ENCODE measurements at regions not wholly inside any gene's neighbourhood (a gene's known extent, or its start where the extent isn't known, plus 50 kb on each side); places are given as distances from the start of the nearest gene placed in this dataset.

- TF ChIP-seq CTCF (IDR thresholded peaks at IDR 0.05; ENCODE audit: low read depth, low read length) (no peak), MAX (IDR thresholded peaks at IDR 0.05; ENCODE audit: low read depth, low read length) (no peak)
Measured at GRCh38 chr11:70842701-70843100, 409.7 kb downstream of the SHANK2 start.

Data from NB4 (cell line).